Tibial nerve (tissue), 4 donors: ENCODE measurements at regions not wholly inside any gene's neighbourhood (a gene's known extent, or its start where the extent isn't known, plus 50 kb on each side); places are given as distances from the start of the nearest gene placed in this dataset.

Experiments used
- DNase-seq, 2 donors: peaks; one replicate each; pipeline ENCODE4 v3.0.0-alpha.2; 2019; ENCODE audit warnings: low spot score in 2 of 2
- H3K27ac ChIP-seq, 4 donors: fragments of 200-600 bp; sonication (generic) in 3 of 4; one replicate each; pipeline ENCODE4 v1.5.1; 2017 to 2019; ENCODE audit warnings: mild to moderate bottlenecking in 1 of 4
- H3K27me3 ChIP-seq, 2 donors: fragments of 200-600 bp; sonication (generic) in 1 of 2; one replicate each; pipeline versions ENCODE4 v1.5.1 to v1.6.0; 2017 to 2019
- H3K36me3 ChIP-seq, 3 donors: fragments of 200-600 bp; sonication (generic); one replicate each; pipeline ENCODE4 v1.5.1; 2018 to 2019
- H3K4me1 ChIP-seq, 4 donors: fragments of 200-600 bp; sonication (generic) in 3 of 4; one replicate each; pipeline ENCODE4 v1.5.1; 2017 to 2019
- H3K4me3 ChIP-seq, 4 donors: fragments of 200-600 bp; sonication (generic) in 3 of 4; one replicate each; pipeline ENCODE4 v1.5.1; 2017 to 2019; ENCODE audit warnings: mild to moderate bottlenecking in 1 of 4, moderate library complexity in 1 of 4
- H3K9me3 ChIP-seq, 4 donors: fragments of 200-600 bp; sonication (generic) in 3 of 4; one replicate each; pipeline ENCODE4 v1.5.1; 2017 to 2019
- CTCF ChIP-seq, 5 experiments: fragments of 200-600 bp in 3 of 5; fragments of 450-650 bp in 2 of 5; sonication (generic) in 3 of 5; IDR thresholded peaks; one replicate each; pipeline ENCODE4 v1.5.1; 2016 to 2019; ENCODE audit warnings: antibody characterized with exemption in 5 of 5, mild to moderate bottlenecking in 3 of 5, moderate library complexity in 2 of 5
- EP300 ChIP-seq, 2 donors: sonication (generic); formaldehyde crosslinking; IDR thresholded peaks; one replicate each; pipeline ENCODE4 v1.6.1; 2017; ENCODE audit warnings: antibody characterized with exemption in 2 of 2, mild to moderate bottlenecking in 1 of 2
- POLR2A ChIP-seq, 2 donors: fragments of 450-650 bp; IDR thresholded peaks; one replicate each; pipeline ENCODE4 v1.6.1; 2017; ENCODE audit warnings: antibody characterized with exemption in 2 of 2, mild to moderate bottlenecking in 2 of 2, moderate library complexity in 2 of 2
- WGBS, 2 donors: methylation state at CpG; one replicate each; pipeline ENCODE4 v1.1.5; 2018; 5-methylcytosine and 5-hydroxymethylcytosine counted together

GRCh38 chr11:112599265-112599664 is 338.6 kb upstream of the PLET1 start:
- no peak for TF ChIP-seq CTCF (IDR thresholded peaks at IDR 0.05)
- TF ChIP-seq EP300 (IDR thresholded peaks at IDR 0.05), result no peak
- no peak for TF ChIP-seq POLR2A (IDR thresholded peaks at IDR 0.05)
- no peak overlapping the region for H3K27ac ChIP-seq
- H3K4me3 ChIP-seq, result no peak overlapping the region
- H3K36me3 ChIP-seq, result no peaks in the 10 kb centered on the region
- peaks cover 0 to 7% (median 0%) of the 10 kb centered on the region in 4 donors for H3K4me1 ChIP-seq
- no peaks in the 10 kb centered on the region for H3K27me3 ChIP-seq
- H3K9me3 ChIP-seq, result no peaks in the 10 kb centered on the region
- no peak for DNase-seq

- WGBS, 2 donors, result 57 to 68% methylated on average over 5 of the region's 5 CpGs
- TF ChIP-seq EP300 (IDR thresholded peaks at IDR 0.05) (no peak), CTCF (IDR thresholded peaks at IDR 0.05) (no peak), POLR2A (IDR thresholded peaks at IDR 0.05) (no peak)
Observed at GRCh38 chr11:112599856-112600533, 339.3 kb upstream of the PLET1 start.

GRCh38 chr11:112605093-112605666 is 344.5 kb upstream of the PLET1 start:
- DNase-seq, result no peak
- Histone ChIP-seq H3K9me3 (no peaks in the 10 kb centered on the region), H3K36me3 (no peaks in the 10 kb centered on the region), H3K4me3 (no peak overlapping the region), H3K27me3 (no peaks in the 10 kb centered on the region), H3K27ac (peak overlapping the region in 2 of 4 donors; percentile 50 to 75), H3K4me1 (peaks cover 0 to 22% (median 0%) of the 10 kb centered on the region in 4 donors)
- TF ChIP-seq POLR2A (IDR thresholded peaks at IDR 0.05), result no peak
- peak; percentile 45 to 85 for TF ChIP-seq EP300 (IDR thresholded peaks at IDR 0.05)

More at GRCh38 chr11:112599856-112600533, 339.3 kb upstream of the PLET1 start:
- Histone ChIP-seq H3K27ac (no peak overlapping the region), H3K9me3 (no peaks in the 10 kb centered on the region), H3K4me1 (peaks cover 0 to 11% (median 0%) of the 10 kb centered on the region in 4 donors), H3K36me3 (no peaks in the 10 kb centered on the region), H3K27me3 (no peaks in the 10 kb centered on the region), H3K4me3 (no peak overlapping the region)
- DNase-seq, result no peak

- Histone ChIP-seq H3K36me3 (no peaks in the 10 kb centered on the region), H3K4me1 (peaks cover 0 to 26% (median 3%) of the 10 kb centered on the region in 4 donors), H3K4me3 (no peak overlapping the region), H3K27ac (peak overlapping the region in 1 of 4 donors; percentile 51), H3K27me3 (no peaks in the 10 kb centered on the region), H3K9me3 (no peaks in the 10 kb centered on the region)
- no peak for DNase-seq
- TF ChIP-seq CTCF (IDR thresholded peaks at IDR 0.05) (no peak), POLR2A (IDR thresholded peaks at IDR 0.05) (no peak), EP300 (IDR thresholded peaks at IDR 0.05) (no peak)
- 75 to 82% methylated on average over 2 of the region's 2 CpGs for WGBS, 2 donors
Observed at GRCh38 chr11:112606656-112607055, 346.0 kb upstream of the PLET1 start.

GRCh38 chr11:112608509-112608908 is 347.8 kb upstream of the PLET1 start:
- H3K27ac ChIP-seq, result no peak overlapping the region
- peaks cover 0 to 41% (median 4%) of the 10 kb centered on the region in 4 donors for H3K4me1 ChIP-seq
- H3K4me3 ChIP-seq, result no peak overlapping the region
- TF ChIP-seq EP300 (IDR thresholded peaks at IDR 0.05) (no peak), POLR2A (IDR thresholded peaks at IDR 0.05) (no peak), CTCF (IDR thresholded peaks at IDR 0.05) (no peak)
- WGBS, 2 donors, result 65 to 66% methylated on average over 3 of the region's 3 CpGs
- H3K27me3 ChIP-seq, result no peaks in the 10 kb centered on the region
- no peaks in the 10 kb centered on the region for H3K36me3 ChIP-seq
- no peak for DNase-seq
- H3K9me3 ChIP-seq, result no peaks in the 10 kb centered on the region
